ENCODE measurements at regions not wholly inside any gene's neighbourhood (a gene's known extent, or its start where the extent isn't known, plus 50 kb on each side); places are given as distances from the start of the nearest gene placed in this dataset.

DNA sequence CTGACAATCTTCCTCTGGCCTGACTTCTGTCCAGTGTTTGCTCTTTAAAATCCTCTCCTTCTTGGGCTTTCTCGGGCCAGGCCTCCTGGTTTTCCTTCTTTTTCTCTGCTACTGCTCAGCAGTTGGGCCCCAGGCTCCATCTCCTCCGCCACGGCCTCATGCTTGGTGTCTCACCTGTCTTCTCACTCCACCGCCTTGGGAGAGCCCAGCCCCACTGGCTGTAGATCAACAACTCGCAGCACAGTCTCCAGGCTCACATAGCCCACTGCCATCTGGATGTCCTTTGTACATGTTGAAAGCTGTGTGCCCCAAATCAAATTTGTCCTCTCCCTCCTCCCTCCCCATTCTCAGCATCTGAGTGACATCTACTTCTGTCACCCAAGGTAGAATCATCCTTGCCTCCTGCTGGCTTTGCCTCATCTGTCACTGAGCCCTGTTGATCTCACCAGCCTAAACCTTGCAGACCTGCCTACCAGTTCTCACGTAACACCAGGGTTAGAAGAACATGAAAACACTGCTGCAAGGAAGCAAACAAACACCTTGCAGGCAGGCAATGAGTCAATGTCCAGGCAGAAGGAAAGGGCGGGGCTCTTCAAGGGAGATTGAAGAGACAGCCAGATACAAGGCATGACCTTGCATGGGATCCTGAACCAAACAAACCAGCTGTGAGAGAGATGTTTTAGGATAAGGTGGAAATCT is 103.2 kb upstream of the SMURF2 start:
- TF ChIP-seq, protein P1, sequence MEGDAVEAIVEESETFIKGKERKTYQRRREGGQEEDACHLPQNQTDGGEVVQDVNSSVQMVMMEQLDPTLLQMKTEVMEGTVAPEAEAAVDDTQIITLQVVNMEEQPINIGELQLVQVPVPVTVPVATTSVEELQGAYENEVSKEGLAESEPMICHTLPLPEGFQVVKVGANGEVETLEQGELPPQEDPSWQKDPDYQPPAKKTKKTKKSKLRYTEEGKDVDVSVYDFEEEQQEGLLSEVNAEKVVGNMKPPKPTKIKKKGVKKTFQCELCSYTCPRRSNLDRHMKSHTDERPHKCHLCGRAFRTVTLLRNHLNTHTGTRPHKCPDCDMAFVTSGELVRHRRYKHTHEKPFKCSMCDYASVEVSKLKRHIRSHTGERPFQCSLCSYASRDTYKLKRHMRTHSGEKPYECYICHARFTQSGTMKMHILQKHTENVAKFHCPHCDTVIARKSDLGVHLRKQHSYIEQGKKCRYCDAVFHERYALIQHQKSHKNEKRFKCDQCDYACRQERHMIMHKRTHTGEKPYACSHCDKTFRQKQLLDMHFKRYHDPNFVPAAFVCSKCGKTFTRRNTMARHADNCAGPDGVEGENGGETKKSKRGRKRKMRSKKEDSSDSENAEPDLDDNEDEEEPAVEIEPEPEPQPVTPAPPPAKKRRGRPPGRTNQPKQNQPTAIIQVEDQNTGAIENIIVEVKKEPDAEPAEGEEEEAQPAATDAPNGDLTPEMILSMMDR (IDR thresholded peaks at IDR 0.05; ENCODE audit: low read depth, low read length, poor library complexity, severe bottlenecking), result no peak
- no peak for TF ChIP-seq EZH2phosphoT487 (IDR thresholded peaks at IDR 0.05; ENCODE audit: borderline replicate concordance, low read length)
